ENCODE measurements at regions not wholly inside any gene's neighbourhood (a gene's known extent, or its start where the extent isn't known, plus 50 kb on each side); places are given as distances from the start of the nearest gene placed in this dataset.

DNA sequence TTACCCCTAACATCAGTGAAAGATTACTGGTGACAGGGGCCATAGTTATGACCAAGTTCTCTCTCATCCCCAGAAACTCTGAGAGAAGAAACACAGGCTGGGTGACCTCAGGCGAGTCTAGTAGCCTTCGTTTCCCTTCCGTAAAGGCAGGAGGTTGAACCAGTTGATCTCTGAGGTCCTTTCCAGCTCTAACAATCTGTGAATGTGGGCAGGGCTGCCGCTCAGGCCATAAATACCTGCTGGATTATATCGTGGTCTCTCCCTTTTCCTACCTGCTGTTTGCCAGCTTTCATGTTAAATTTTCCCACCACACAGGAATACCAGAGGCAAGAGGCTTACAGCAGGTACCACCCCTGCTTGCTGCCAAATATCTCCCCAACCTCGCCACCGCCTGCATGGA, 357.5 kb downstream of the SH3GL2 start:
- TF ChIP-seq, protein P1, sequence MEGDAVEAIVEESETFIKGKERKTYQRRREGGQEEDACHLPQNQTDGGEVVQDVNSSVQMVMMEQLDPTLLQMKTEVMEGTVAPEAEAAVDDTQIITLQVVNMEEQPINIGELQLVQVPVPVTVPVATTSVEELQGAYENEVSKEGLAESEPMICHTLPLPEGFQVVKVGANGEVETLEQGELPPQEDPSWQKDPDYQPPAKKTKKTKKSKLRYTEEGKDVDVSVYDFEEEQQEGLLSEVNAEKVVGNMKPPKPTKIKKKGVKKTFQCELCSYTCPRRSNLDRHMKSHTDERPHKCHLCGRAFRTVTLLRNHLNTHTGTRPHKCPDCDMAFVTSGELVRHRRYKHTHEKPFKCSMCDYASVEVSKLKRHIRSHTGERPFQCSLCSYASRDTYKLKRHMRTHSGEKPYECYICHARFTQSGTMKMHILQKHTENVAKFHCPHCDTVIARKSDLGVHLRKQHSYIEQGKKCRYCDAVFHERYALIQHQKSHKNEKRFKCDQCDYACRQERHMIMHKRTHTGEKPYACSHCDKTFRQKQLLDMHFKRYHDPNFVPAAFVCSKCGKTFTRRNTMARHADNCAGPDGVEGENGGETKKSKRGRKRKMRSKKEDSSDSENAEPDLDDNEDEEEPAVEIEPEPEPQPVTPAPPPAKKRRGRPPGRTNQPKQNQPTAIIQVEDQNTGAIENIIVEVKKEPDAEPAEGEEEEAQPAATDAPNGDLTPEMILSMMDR (IDR thresholded peaks at IDR 0.05), result no peak
- no peak for TF ChIP-seq POLR2A (IDR thresholded peaks at IDR 0.05)

Measured in esophagus squamous epithelium (tissue), 4 donors.